ENCODE measurements at regions not wholly inside any gene's neighbourhood (a gene's known extent, or its start where the extent isn't known, plus 50 kb on each side); places are given as distances from the start of the nearest gene placed in this dataset.

- TF ChIP-seq, protein P1, sequence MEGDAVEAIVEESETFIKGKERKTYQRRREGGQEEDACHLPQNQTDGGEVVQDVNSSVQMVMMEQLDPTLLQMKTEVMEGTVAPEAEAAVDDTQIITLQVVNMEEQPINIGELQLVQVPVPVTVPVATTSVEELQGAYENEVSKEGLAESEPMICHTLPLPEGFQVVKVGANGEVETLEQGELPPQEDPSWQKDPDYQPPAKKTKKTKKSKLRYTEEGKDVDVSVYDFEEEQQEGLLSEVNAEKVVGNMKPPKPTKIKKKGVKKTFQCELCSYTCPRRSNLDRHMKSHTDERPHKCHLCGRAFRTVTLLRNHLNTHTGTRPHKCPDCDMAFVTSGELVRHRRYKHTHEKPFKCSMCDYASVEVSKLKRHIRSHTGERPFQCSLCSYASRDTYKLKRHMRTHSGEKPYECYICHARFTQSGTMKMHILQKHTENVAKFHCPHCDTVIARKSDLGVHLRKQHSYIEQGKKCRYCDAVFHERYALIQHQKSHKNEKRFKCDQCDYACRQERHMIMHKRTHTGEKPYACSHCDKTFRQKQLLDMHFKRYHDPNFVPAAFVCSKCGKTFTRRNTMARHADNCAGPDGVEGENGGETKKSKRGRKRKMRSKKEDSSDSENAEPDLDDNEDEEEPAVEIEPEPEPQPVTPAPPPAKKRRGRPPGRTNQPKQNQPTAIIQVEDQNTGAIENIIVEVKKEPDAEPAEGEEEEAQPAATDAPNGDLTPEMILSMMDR (IDR thresholded peaks at IDR 0.05): no peak
- no peak for TF ChIP-seq POLR2A (IDR thresholded peaks at IDR 0.05)
Observed at GRCh38 chr7:47688311-47689100, 106.6 kb upstream of the TNS3 start.

All from gastroesophageal sphincter (tissue), 3 donors.